HG03095 (cell line): ENCODE measurements at regions not wholly inside any gene's neighbourhood (a gene's known extent, or its start where the extent isn't known, plus 50 kb on each side); places are given as distances from the start of the nearest gene placed in this dataset.
A peak's percentile ranks its signal among the peaks of the same experiment; 100 is the strongest.

Experiments
- ATAC-seq: cut with Tn5 transposase; IDR thresholded peaks from one replicate; pipeline ENCODE4 v1.9.1; 2021; ENCODE audit warnings: moderate library complexity; ENCODE audit not compliant: unreplicated experiment

- ATAC-seq = no peak
Observed at GRCh38 chr4:152117933-152118507, 357.2 kb upstream of the GATB start.

- ATAC-seq = no peak
Observed at GRCh38 chr4:152117520-152117919, 356.7 kb upstream of the GATB start.

GRCh38 chr4:152117054-152117453 is 356.2 kb upstream of the GATB start:
- ATAC-seq = no peak

GRCh38 chr4:152115794-152116193 is 355.0 kb upstream of the GATB start:
- ATAC-seq = no peak

GRCh38 chr4:152115118-152115517 is 354.3 kb upstream of the GATB start:
- no peak for ATAC-seq

- ATAC-seq = no peak
Observed at GRCh38 chr4:152114562-152114961, 353.8 kb upstream of the GATB start.

- peak; percentile 62 for ATAC-seq
Observed at GRCh38 chr4:152112887-152113286, 352.1 kb upstream of the GATB start.

GRCh38 chr4:152112190-152112589 is 351.4 kb upstream of the GATB start:
- ATAC-seq = no peak

- no peak for ATAC-seq
Observed at GRCh38 chr4:152110780-152111179, 350.0 kb upstream of the GATB start.

- ATAC-seq = no peak
Observed at GRCh38 chr4:152109531-152110509, 349.0 kb upstream of the GATB start.

GRCh38 chr4:152107736-152108500 is 347.1 kb upstream of the GATB start:
- ATAC-seq = no peak

GRCh38 chr4:152106781-152107321 is 346.0 kb upstream of the GATB start:
- no peak for ATAC-seq

- no peak for ATAC-seq
Observed at GRCh38 chr4:152106113-152106763, 345.4 kb upstream of the GATB start.

- no peak for ATAC-seq
Observed at GRCh38 chr4:152104901-152105357, 344.1 kb upstream of the GATB start.

- ATAC-seq = no peak
Observed at GRCh38 chr4:152104356-152104755, 343.5 kb upstream of the GATB start.

- no peak for ATAC-seq
Observed at GRCh38 chr4:152103181-152103901, 342.5 kb upstream of the GATB start.

GRCh38 chr4:152102436-152103000 is 341.7 kb upstream of the GATB start:
- no peak for ATAC-seq

GRCh38 chr4:152101556-152102435 is 341.0 kb upstream of the GATB start:
- no peak for ATAC-seq
